NT2/D1 (cell line): ENCODE measurements at regions not wholly inside any gene's neighbourhood (a gene's known extent, or its start where the extent isn't known, plus 50 kb on each side); places are given as distances from the start of the nearest gene placed in this dataset.
"Not testable (repeated sequence)": the region's sequence is repeated elsewhere in the genome, so short reads cannot be mapped to it uniquely, and the experiment has no call there.

Source experiments
- YY1 ChIP-seq: IDR thresholded peaks from 2 replicates; pipeline ENCODE4 v1.6.1; 2011; ENCODE audit not compliant: insufficient read length, insufficient read depth
- ZNF274 ChIP-seq: IDR thresholded peaks from 2 replicates; pipeline ENCODE4 v1.6.1; 2011; ENCODE audit warnings: mild to moderate bottlenecking, low read depth, low read length

DNA sequence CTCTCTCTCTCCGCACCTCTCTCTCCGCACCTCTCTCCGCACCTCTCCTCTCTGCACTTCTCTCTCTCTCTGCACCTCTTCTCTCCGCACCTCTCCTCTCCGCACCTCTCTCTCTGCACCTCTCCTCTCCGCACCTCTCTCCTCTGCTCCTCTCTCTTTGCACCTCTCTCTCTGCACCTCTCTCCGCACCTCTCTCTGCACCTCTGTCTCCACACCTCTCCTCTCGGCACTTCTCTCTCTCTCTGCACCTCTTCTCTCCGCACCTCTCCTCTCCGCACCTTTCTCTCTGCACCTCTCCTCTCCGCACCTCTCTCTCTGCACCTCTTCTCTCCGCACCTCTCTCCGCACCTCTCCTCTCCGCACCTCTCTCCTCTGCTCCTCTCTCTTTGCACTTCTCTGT is 274.2 kb downstream of the CCSER2 start:
- not testable (repeated sequence) for TF ChIP-seq ZNF274, YY1
